Transverse colon (tissue), 4 donors: ENCODE measurements at regions not wholly inside any gene's neighbourhood (a gene's known extent, or its start where the extent isn't known, plus 50 kb on each side); places are given as distances from the start of the nearest gene placed in this dataset.

Experiments
- DNase-seq: peaks from one replicate; pipeline ENCODE4 v3.0.0-alpha.2; 2019
- H3K27ac ChIP-seq, 4 donors: fragments of 200-600 bp; sonication (generic); 2 replicates each; pipeline ENCODE4 v1.5.1; 2016 to 2018; ENCODE audit warnings: inconsistent platforms in 4 of 4
- H3K27me3 ChIP-seq: fragments of 200-600 bp; sonication (generic); 2 replicates; pipeline ENCODE4 v1.5.1; 2017; ENCODE audit warnings: inconsistent platforms
- H3K36me3 ChIP-seq, 4 donors: fragments of 200-600 bp; sonication (generic); 2 replicates each; pipeline ENCODE4 v1.5.1; 2017 to 2019; ENCODE audit warnings: inconsistent platforms in 4 of 4
- H3K4me1 ChIP-seq, 4 donors: fragments of 200-600 bp; sonication (generic); 2 replicates each; pipeline ENCODE4 v1.5.1; 2017 to 2020; ENCODE audit warnings: inconsistent platforms in 4 of 4
- H3K4me3 ChIP-seq, 4 donors: fragments of 200-600 bp; sonication (generic); 1 replicate in 1 of 4; 2 replicates in 3 of 4; pipeline versions ENCODE4 v1.5.1 to v1.6.1; 2017 to 2019; ENCODE audit warnings: inconsistent platforms in 4 of 4
- H3K9me3 ChIP-seq, 2 donors: fragments of 200-600 bp; sonication (generic); 2 replicates each; pipeline ENCODE4 v1.5.1; 2017 to 2019; ENCODE audit warnings: inconsistent platforms in 2 of 2
- CTCF ChIP-seq, 5 experiments: fragments of 200-600 bp in 3 of 5; fragments of 450-650 bp in 2 of 5; sonication (generic) in 3 of 5; IDR thresholded peaks; 1 replicate in 2 of 5; 2 replicates in 3 of 5; pipeline ENCODE4 v1.5.1; 2016 to 2017; ENCODE audit warnings: antibody characterized with exemption in 5 of 5, inconsistent platforms in 3 of 5, mild to moderate bottlenecking in 2 of 5, moderate library complexity in 1 of 5
- EP300 ChIP-seq: sonication (generic); formaldehyde crosslinking; IDR thresholded peaks from one replicate; pipeline ENCODE4 v1.6.1; 2017; ENCODE audit warnings: antibody characterized with exemption, low read depth
- POLR2A ChIP-seq: fragments of 450-650 bp; IDR thresholded peaks from one replicate; pipeline ENCODE4 v1.6.1; 2016; ENCODE audit warnings: antibody characterized with exemption, mild to moderate bottlenecking, moderate library complexity
- POLR2AphosphoS5 ChIP-seq, 3 donors: sonication (generic); formaldehyde crosslinking; IDR thresholded peaks; one replicate each; pipeline ENCODE4 v1.6.1; 2016; ENCODE audit warnings: antibody characterized with exemption in 3 of 3
- WGBS, 2 donors: methylation state at CpG; one replicate each; pipeline ENCODE4 v1.1.5; 2018; ENCODE audit warnings: low coverage in 1 of 2; 5-methylcytosine and 5-hydroxymethylcytosine counted together
- in situ Hi-C, 4 donors: fragments of 200-750 bp; cut with MboI; loops; one replicate each; pipeline versions ENCODE4 v1.15.0 to v1.15.1; 2017; ENCODE audit warnings: low sequenced_read_pairs in 3 of 4, low pct_ligation_motif_present in 1 of 4, low pct_unique_long_range_greater_than_20kb in 1 of 4
- intact Hi-C: fragments of 100-400 bp; cut with DNase I; formaldehyde crosslinking; loops from one replicate; pipeline ENCODE4 v1.15.1; 2023; ENCODE audit warnings: low total_unique reads

- H3K27ac ChIP-seq, result no peak overlapping the region
- H3K4me3 ChIP-seq, result no peak overlapping the region
- DNase-seq, result no peak
- in situ Hi-C loops, result no loop called here
- TF ChIP-seq POLR2AphosphoS5 (IDR thresholded peaks at IDR 0.05), result no peak
- no peak for TF ChIP-seq CTCF (IDR thresholded peaks at IDR 0.05)
- no peak for TF ChIP-seq POLR2A
- no peak for TF ChIP-seq EP300
- H3K9me3 ChIP-seq, result no peaks in the 10 kb centered on the region
- intact Hi-C loops, result no loop called here
- no peaks in the 10 kb centered on the region for H3K4me1 ChIP-seq
- H3K27me3 ChIP-seq, result no peaks in the 10 kb centered on the region
- H3K36me3 ChIP-seq, result no peaks in the 10 kb centered on the region
Measured at GRCh38 chr1:61520401-61520800, 204.5 kb downstream of the TM2D1 start.

- 79 to 82% methylated on average over 2 of the region's 2 CpGs for WGBS, 2 donors
- H3K36me3 ChIP-seq, result no peaks in the 10 kb centered on the region
- no peak overlapping the region for H3K27ac ChIP-seq
- intact Hi-C loops (no loop called here), in situ Hi-C loops (no loop called here)
- H3K27me3 ChIP-seq, result no peaks in the 10 kb centered on the region
- no peak for DNase-seq
- no peaks in the 10 kb centered on the region for H3K9me3 ChIP-seq
- no peak for TF ChIP-seq POLR2A
- no peak for TF ChIP-seq CTCF (IDR thresholded peaks at IDR 0.05)
- no peak for TF ChIP-seq EP300
- no peak for TF ChIP-seq POLR2AphosphoS5 (IDR thresholded peaks at IDR 0.05)
- no peaks in the 10 kb centered on the region for H3K4me1 ChIP-seq
- H3K4me3 ChIP-seq, result no peak overlapping the region
Measured at GRCh38 chr1:61519631-61520030, 205.3 kb downstream of the TM2D1 start.

- intact Hi-C loops, result loop anchor here (1.0 kb wide), 1 partner anchor 35 kb away; no protein-coding TSS in a partner anchor
- H3K27ac ChIP-seq, result no peak overlapping the region
- no peaks in the 10 kb centered on the region for H3K4me1 ChIP-seq
- no peaks in the 10 kb centered on the region for H3K27me3 ChIP-seq
- no peaks in the 10 kb centered on the region for H3K36me3 ChIP-seq
- TF ChIP-seq POLR2AphosphoS5 (IDR thresholded peaks at IDR 0.05) (no peak), EP300 (no peak), CTCF (IDR thresholded peaks at IDR 0.05) (no peak), POLR2A (no peak)
- 79 to 92% methylated on average over 1 of the region's 1 CpG for WGBS, 2 donors
- H3K9me3 ChIP-seq, result no peaks in the 10 kb centered on the region
- in situ Hi-C loops, result no loop called here
- no peak overlapping the region for H3K4me3 ChIP-seq
- DNase-seq, result no peak
Measured at GRCh38 chr1:61518670-61519400, 206.1 kb downstream of the TM2D1 start.

GRCh38 chr1:61517345-61517744, 207.6 kb downstream of the TM2D1 start:
- Histone ChIP-seq H3K4me1 (no peaks in the 10 kb centered on the region), H3K27ac (no peak overlapping the region), H3K4me3 (no peak overlapping the region), H3K27me3 (no peaks in the 10 kb centered on the region), H3K36me3 (no peaks in the 10 kb centered on the region), H3K9me3 (no peaks in the 10 kb centered on the region)
- DNase-seq, result no peak
- in situ Hi-C loops, result no loop called here
- intact Hi-C loops, result no loop called here
- WGBS, 2 donors, result 90 to 100% methylated on average over 2 to 4 of the region's 4 CpGs
- TF ChIP-seq CTCF (IDR thresholded peaks at IDR 0.05) (no peak), EP300 (no peak), POLR2A (no peak), POLR2AphosphoS5 (IDR thresholded peaks at IDR 0.05) (no peak)
